Heart right ventricle (tissue), 16 donors: ENCODE measurements at regions not wholly inside any gene's neighbourhood (a gene's known extent, or its start where the extent isn't known, plus 50 kb on each side); places are given as distances from the start of the nearest gene placed in this dataset.

Experiments
- ATAC-seq, 8 donors: fragments of 200-7000 bp; cut with Tn5 transposase; one replicate each; pipeline ENCODE4 v1.9.1; 2020; ENCODE audit warnings: mild to moderate bottlenecking in 8 of 8, moderate library complexity in 8 of 8, moderate number of reproducible peaks in 1 of 8
- DNase-seq, 2 donors: peaks; one replicate each; pipeline ENCODE4 v3.0.0-alpha.2; 2020
- H3K27ac ChIP-seq, 10 donors: fragments of 200-600 bp; sonication (generic) in 2 of 10; one replicate each; pipeline versions ENCODE4 v1.5.0 to v1.8.0; 2020 to 2022; ENCODE audit warnings: mild to moderate bottlenecking in 3 of 10
- H3K27me3 ChIP-seq, 7 donors: fragments of 200-600 bp; one replicate each; pipeline ENCODE4 v1.8.0; 2021 to 2022; ENCODE audit warnings: mild to moderate bottlenecking in 2 of 7
- H3K36me3 ChIP-seq, 9 donors: fragments of 200-600 bp; sonication (generic) in 1 of 9; one replicate each; pipeline versions ENCODE4 v1.5.0 to v1.8.0; 2020 to 2022; ENCODE audit warnings: mild to moderate bottlenecking in 2 of 9
- H3K4me1 ChIP-seq, 9 donors: fragments of 200-600 bp; sonication (generic) in 1 of 9; one replicate each; pipeline versions ENCODE4 v1.5.0 to v1.8.0; 2020 to 2022; ENCODE audit warnings: mild to moderate bottlenecking in 4 of 9
- H3K4me3 ChIP-seq, 10 donors: fragments of 200-600 bp; sonication (generic) in 2 of 10; one replicate each; pipeline versions ENCODE4 v1.5.0 to v1.8.0; 2020 to 2022; ENCODE audit warnings: mild to moderate bottlenecking in 7 of 10, moderate library complexity in 2 of 10
- H3K9me3 ChIP-seq, 11 donors: fragments of 200-600 bp in 10 of 11; sonication (generic) in 2 of 11; one replicate each; pipeline versions ENCODE4 v1.5.0 to v1.8.0; 2013 to 2022; ENCODE audit warnings: mild to moderate bottlenecking in 2 of 11, control low read depth in 1 of 11, moderate library complexity in 1 of 11
- CTCF ChIP-seq, 9 donors: fragments of 200-600 bp; sonication (generic) in 2 of 9; IDR thresholded peaks; one replicate each; pipeline versions ENCODE4 v1.5.0 to v1.8.0; 2021 to 2022; ENCODE audit warnings: antibody characterized with exemption in 9 of 9, mild to moderate bottlenecking in 5 of 9, moderate library complexity in 1 of 9
- WGBS, 2 donors: extraction: QIAGEN DNeasy Blood & Tissue Kit; methylation state at CpG; one replicate each; pipeline ENCODE4 v1.1.7; 2013; ENCODE audit warnings: inconsistent platforms in 1 of 2; 5-methylcytosine and 5-hydroxymethylcytosine counted together
- intact Hi-C, 10 donors: fragments of 100-400 bp; cut with DNase I; formaldehyde crosslinking; loops; one replicate each; pipeline versions ENCODE4 v1.11.1 to v1.14.2; 2022
- donor health status: Arrhythmogenic right ventricular cardiomyopathy.
- donor health status: ischemic (EF 13 %, LVEDD 7.1; RV severe dilation, severe dysfunction).
- donor health status: healthy with polysubstance abuse.
- donor health status: DM: no; HTN: yes; CAD: no.
- donor health status: DM: no; HTN: no; CAD: no.
- donor health status: ischemic (EF 25% LVEDD 6.9; RV normal size, moderate dysfunction).
- donor health status: ischemic (EF 25% LVEDD 5.7; RV mildly dilated, moderate dysfunction).
- donor health status: healthy.
- donor health status: DM: yes; HTN: yes; CAD: no.
- donor health status: Ischemic cardiomyopathy.
- donor health status: ischemic (EF 35%, LVEDD 5.7; RV mildly dilated, moderate dysfunction).
- donor health status: nonischemic (EF 11% LVEDD 7.7; RV severe dilation, severe dysfunction).
- donor health status: DM: yes; HTN: yes; CAD: no.
- donor health status: PGD.
- donor health status: ischemic (EF 29% LVEDD 5.4; RV normal size, mild dysfunction).
- donor health status: nonischemic (EF 23%, LVEDD 6.1; RV moderate dilation, normal function).

GRCh38 chrY:19484997-19485396 lies 259.5 kb downstream of the KDM5D start:
- no peak overlapping the region for H3K4me3 ChIP-seq
- no peaks in the 10 kb centered on the region for H3K4me1 ChIP-seq
- intact Hi-C loops, result no loop called here
- ATAC-seq (no peak), DNase-seq (no peak)
- no peaks in the 10 kb centered on the region for H3K36me3 ChIP-seq
- 73 to 81% methylated on average over 2 of the region's 2 CpGs for WGBS, 2 donors
- H3K9me3 ChIP-seq, result peaks cover 0 to 5% (median 0%) of the 10 kb centered on the region in 11 donors
- no peaks in the 10 kb centered on the region for H3K27me3 ChIP-seq
- TF ChIP-seq CTCF (IDR thresholded peaks at IDR 0.05), result no peak
- H3K27ac ChIP-seq, result no peak overlapping the region

- intact Hi-C loops, result no loop called here
- TF ChIP-seq CTCF (IDR thresholded peaks at IDR 0.05), result no peak
- H3K4me1 ChIP-seq, result no peaks in the 10 kb centered on the region
- no peaks in the 10 kb centered on the region for H3K27me3 ChIP-seq
- H3K4me3 ChIP-seq, result no peak overlapping the region
- no peak for DNase-seq
- H3K27ac ChIP-seq, result no peak overlapping the region
- ATAC-seq, result no peak
- H3K9me3 ChIP-seq, result no peaks in the 10 kb centered on the region
- no peaks in the 10 kb centered on the region for H3K36me3 ChIP-seq
Observed at GRCh38 chrY:19479141-19479540, 265.4 kb downstream of the KDM5D start.

DNA sequence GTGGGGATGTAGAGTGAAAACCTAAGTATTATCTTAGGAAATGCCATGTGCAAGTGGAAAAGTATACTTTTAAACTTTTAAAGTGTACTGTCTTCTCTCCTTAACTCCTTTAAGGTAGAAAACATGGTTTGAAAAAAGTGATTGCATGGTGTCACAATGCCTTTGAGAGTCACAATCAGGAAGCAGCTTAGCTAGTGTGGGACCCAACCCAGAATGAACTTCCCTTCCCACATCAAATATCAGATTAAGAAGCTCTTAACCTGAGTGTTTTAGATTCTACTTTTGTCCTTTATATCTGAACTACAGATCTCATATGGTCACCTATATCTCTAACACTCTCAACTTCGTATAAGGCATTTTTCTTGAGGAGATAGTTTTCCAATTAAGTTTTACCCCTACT lies 266.6 kb downstream of the KDM5D start:
- Histone ChIP-seq H3K9me3 (no peaks in the 10 kb centered on the region), H3K27me3 (no peaks in the 10 kb centered on the region), H3K36me3 (no peaks in the 10 kb centered on the region), H3K4me3 (no peak overlapping the region), H3K27ac (no peak overlapping the region), H3K4me1 (no peaks in the 10 kb centered on the region)
- no peak for DNase-seq
- no peak for ATAC-seq
- no peak for TF ChIP-seq CTCF (IDR thresholded peaks at IDR 0.05)
- intact Hi-C loops, result no loop called here
- WGBS, 2 donors, result 33 to 38% methylated on average over 1 of the region's 1 CpG

DNA sequence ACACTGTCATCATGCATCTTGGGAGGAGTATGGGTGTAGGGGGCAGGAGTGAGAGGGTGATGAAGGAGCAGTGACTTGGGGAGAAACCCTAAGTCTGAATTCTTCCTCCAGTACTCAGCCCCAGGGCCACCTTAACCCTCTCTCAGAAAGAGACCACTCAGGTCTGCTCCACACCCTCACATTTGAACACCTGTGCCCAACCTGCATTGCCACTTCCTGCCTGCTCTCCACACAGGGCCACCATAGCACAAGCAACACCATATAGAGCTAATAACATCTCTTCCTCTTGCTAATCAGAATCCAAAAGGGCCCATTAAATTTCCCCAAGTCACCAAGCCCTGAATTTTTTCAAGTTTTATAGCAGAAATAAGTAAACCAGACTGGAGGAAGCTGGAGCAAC lies 278.7 kb downstream of the KDM5D start:
- intact Hi-C loops, result loop anchor here in 1 of 10 donors (10.0 kb wide), 1 partner anchor 61 kb away; no protein-coding TSS in a partner anchor
- Histone ChIP-seq H3K9me3 (no peaks in the 10 kb centered on the region), H3K36me3 (no peaks in the 10 kb centered on the region), H3K4me1 (no peaks in the 10 kb centered on the region), H3K4me3 (no peak overlapping the region), H3K27ac (no peak overlapping the region), H3K27me3 (no peaks in the 10 kb centered on the region)
- DNase-seq, result no peak
- TF ChIP-seq CTCF (IDR thresholded peaks at IDR 0.05), result no peak
- ATAC-seq, result no peak
